ENCODE measurements at regions not wholly inside any gene's neighbourhood (a gene's known extent, or its start where the extent isn't known, plus 50 kb on each side); places are given as distances from the start of the nearest gene placed in this dataset.
A peak's percentile ranks its signal among the peaks of the same experiment; 100 is the strongest.

DNA sequence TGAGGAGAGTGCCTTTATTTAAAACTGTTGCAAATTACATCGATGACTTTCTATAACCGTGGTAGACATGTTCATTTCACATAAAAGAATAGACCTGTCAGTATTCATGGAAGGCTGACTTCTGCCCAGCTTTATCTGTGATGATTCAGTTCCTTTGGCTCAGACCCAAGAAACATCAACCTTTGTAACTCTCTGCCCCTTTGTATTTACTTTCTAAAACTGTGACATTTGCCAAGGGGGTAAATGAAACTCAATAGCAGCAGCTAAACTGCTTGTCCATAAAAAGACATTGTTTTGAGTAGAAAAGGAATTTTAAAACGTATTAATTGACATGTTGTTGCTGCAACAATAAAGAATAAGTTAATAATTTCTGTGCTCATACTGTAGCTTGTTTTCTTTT is 137.8 kb upstream of the ANKH start:
- DNase-seq (ENCODE audit: low read depth): peak; percentile 23
- no peak overlapping the region for H3K4me3 ChIP-seq (ENCODE audit: low read length)
- TF ChIP-seq, protein P1, sequence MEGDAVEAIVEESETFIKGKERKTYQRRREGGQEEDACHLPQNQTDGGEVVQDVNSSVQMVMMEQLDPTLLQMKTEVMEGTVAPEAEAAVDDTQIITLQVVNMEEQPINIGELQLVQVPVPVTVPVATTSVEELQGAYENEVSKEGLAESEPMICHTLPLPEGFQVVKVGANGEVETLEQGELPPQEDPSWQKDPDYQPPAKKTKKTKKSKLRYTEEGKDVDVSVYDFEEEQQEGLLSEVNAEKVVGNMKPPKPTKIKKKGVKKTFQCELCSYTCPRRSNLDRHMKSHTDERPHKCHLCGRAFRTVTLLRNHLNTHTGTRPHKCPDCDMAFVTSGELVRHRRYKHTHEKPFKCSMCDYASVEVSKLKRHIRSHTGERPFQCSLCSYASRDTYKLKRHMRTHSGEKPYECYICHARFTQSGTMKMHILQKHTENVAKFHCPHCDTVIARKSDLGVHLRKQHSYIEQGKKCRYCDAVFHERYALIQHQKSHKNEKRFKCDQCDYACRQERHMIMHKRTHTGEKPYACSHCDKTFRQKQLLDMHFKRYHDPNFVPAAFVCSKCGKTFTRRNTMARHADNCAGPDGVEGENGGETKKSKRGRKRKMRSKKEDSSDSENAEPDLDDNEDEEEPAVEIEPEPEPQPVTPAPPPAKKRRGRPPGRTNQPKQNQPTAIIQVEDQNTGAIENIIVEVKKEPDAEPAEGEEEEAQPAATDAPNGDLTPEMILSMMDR (conservative IDR thresholded peaks at IDR 0.05; ENCODE audit: low read length): no peak

DNA sequence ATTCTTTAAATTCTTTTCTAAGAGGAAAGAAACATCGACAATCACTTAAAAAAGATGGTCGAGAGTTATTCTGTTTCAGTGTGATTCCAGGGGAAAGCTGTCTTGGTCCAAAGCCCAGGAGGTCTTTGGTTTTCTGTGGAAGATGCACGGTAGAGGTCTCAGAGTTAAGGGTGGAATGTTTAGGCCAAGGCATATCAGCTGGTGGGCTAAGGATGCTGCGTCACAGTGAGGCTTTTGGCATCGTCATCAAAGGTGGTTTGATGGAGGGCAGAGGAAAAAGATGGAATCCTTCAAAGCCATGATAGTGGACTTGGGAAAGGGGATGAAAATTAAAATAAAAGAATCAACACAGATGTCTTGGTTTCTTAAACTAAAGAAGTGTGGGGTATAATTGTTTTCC is 137.3 kb upstream of the ANKH start:
- no peak for DNase-seq (ENCODE audit: low read depth)
- H3K4me3 ChIP-seq (ENCODE audit: low read length): no peak overlapping the region
- TF ChIP-seq, protein P1 (conservative IDR thresholded peaks at IDR 0.05; ENCODE audit: low read length): no peak

DNA sequence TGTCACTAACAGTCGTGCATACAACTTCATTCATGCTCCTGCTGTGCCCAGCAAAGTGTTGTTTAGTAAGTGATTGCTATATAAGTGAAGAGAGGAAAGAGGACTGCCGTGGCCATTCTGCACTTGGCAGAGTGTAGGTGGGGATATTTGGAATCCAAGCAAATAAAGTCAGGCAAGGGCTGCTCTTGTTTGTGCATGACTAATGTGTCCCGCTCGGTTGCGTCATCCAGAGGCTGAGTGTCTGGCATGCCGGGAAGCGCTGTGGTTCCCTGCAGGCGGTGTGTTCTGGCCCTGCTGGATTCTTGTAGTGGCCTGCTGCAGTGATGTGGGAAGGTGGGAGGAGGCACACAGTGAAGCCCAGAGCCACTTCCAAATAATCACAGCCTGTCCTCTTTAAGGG is 136.9 kb upstream of the ANKH start:
- TF ChIP-seq, protein P1 (conservative IDR thresholded peaks at IDR 0.05; ENCODE audit: low read length): peak; percentile 1; the same call in 1 of the 2 replicates
- H3K4me3 ChIP-seq (ENCODE audit: low read length): no peak overlapping the region
- DNase-seq (ENCODE audit: low read depth): peak; percentile 97

DNA sequence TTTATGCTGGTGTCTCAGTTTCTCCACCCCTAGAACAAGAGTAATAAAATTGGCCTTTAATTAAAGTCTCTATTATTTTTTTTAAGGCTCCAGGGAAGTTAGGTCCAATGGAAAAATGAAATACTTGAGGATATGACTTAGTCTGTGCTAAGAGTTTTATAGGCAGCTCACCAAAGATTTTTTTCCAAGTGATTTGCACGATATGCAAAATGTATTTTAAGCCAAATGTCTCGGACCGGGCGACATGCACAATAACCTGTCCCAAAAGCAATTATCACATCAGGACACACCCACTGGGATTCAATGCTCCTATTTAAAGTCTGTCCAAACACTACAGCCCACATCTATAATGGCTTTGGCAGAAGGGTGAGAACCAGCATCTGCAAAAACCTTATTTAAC is 136.1 kb upstream of the ANKH start:
- DNase-seq (ENCODE audit: low read depth): peak; percentile 17
- TF ChIP-seq, protein P1 (conservative IDR thresholded peaks at IDR 0.05; ENCODE audit: low read length): no peak
- no peak overlapping the region for H3K4me3 ChIP-seq (ENCODE audit: low read length)

DNA sequence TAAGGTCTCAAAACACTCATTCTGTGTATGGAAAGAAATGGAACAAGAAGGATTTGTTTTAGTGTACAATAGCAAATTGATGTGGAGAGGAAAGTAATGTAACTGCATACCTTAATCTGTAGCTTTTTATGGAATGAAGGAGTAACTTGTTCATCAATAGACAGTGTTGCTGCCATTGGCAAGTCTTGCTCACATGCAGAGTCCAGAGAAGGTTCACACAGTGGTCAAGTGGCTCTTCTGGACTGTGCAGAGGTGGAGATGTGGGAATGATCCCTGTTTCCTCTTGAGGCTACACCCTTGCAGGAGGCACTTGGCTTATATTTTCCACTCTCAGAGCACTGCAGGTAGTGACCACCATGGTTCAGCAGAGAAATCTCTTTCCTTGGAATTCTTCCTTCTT is 132.9 kb upstream of the ANKH start:
- no peak for DNase-seq (ENCODE audit: low read depth)
- no peak overlapping the region for H3K4me3 ChIP-seq (ENCODE audit: low read length)
- TF ChIP-seq, protein P1 (conservative IDR thresholded peaks at IDR 0.05; ENCODE audit: low read length): no peak

DNA sequence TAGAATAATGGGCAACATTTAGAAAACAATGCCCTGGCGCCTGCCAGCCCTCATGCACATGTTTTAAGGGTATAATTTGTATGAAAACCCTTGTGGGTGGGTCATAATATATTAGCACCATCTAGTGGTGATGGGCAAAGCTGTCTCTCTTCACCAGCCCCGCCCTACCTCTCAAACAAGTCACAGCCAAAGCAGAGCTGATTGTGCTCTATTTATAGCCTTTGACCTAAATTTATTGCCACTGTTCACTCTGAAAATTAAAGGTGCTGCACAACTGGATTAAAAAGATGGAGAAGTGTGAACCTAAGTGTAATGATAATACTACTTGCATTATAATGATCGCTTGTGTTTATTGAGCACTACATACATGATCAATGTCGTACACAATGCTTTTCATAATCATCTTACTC is 131.9 kb upstream of the ANKH start:
- peak; percentile 78 for DNase-seq (ENCODE audit: low read depth)
- no peak overlapping the region for H3K4me3 ChIP-seq (ENCODE audit: low read length)
- TF ChIP-seq, protein P1 (conservative IDR thresholded peaks at IDR 0.05; ENCODE audit: low read length): peak; percentile 87

DNA sequence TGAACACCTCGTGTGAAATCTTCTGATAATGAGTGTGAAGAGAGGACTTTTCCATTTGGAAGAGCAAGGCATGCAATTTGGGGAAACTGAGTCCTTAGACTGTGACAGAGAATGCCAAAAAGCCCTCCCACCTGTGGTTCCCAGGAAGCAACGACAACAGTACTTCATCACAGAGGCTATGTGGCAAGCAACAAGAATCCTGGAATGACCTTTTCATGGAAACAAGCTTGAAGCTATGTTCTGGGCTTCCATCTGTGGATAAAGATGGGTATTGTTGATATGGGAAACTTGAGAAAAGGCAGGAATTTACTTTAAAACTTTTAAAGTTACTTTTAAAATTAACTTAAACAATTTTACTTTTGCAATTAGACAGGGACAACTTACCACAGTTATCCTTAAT is 131.2 kb upstream of the ANKH start:
- DNase-seq (ENCODE audit: low read depth): peak; percentile 13
- H3K4me3 ChIP-seq (ENCODE audit: low read length): no peak overlapping the region
- TF ChIP-seq, protein P1 (conservative IDR thresholded peaks at IDR 0.05; ENCODE audit: low read length): no peak

Measured in AG10803 (cell line).